Astrocyte (in vitro differentiated cells and primary cell): ENCODE measurements at regions not wholly inside any gene's neighbourhood (a gene's known extent, or its start where the extent isn't known, plus 50 kb on each side); places are given as distances from the start of the nearest gene placed in this dataset.

Experiments used
- EZH2 ChIP-seq: IDR thresholded peaks from 2 replicates; pipeline ENCODE4 v1.6.1; 2012; ENCODE audit warnings: mild to moderate bottlenecking, low read length, inconsistent platforms; ENCODE audit not compliant: insufficient read depth
- TF ChIP-seq, protein P1 (sequence below): IDR thresholded peaks from 2 replicates; pipeline ENCODE4 v1.5.1; 2011; ENCODE audit warnings: low read depth, mild to moderate bottlenecking, inconsistent platforms, low read length, moderate library complexity; ENCODE audit not compliant: insufficient read depth

GRCh38 chr15:91411586-91411985 is 311.5 kb downstream of the SV2B start:
- TF ChIP-seq, protein P1, sequence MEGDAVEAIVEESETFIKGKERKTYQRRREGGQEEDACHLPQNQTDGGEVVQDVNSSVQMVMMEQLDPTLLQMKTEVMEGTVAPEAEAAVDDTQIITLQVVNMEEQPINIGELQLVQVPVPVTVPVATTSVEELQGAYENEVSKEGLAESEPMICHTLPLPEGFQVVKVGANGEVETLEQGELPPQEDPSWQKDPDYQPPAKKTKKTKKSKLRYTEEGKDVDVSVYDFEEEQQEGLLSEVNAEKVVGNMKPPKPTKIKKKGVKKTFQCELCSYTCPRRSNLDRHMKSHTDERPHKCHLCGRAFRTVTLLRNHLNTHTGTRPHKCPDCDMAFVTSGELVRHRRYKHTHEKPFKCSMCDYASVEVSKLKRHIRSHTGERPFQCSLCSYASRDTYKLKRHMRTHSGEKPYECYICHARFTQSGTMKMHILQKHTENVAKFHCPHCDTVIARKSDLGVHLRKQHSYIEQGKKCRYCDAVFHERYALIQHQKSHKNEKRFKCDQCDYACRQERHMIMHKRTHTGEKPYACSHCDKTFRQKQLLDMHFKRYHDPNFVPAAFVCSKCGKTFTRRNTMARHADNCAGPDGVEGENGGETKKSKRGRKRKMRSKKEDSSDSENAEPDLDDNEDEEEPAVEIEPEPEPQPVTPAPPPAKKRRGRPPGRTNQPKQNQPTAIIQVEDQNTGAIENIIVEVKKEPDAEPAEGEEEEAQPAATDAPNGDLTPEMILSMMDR, result no peak
- no peak for TF ChIP-seq EZH2
